PC-3 (cell line): ENCODE measurements at regions not wholly inside any gene's neighbourhood (a gene's known extent, or its start where the extent isn't known, plus 50 kb on each side); places are given as distances from the start of the nearest gene placed in this dataset.

Experiments used
- ATAC-seq: fragments of 200-7000 bp; cut with Tn5 transposase; 2 replicates; pipeline ENCODE4 v1.9.1; 2020; ENCODE audit warnings: mild to moderate bottlenecking, moderate library complexity
- BruUV-seq: library from RNA; stranded (reverse); fragments of 400-500 nt; replicated peaks from 2 replicates; lab custom pipeline; 2021; lab: Mats Ljungman, UMichigan
- CTCF ChIA-PET: fragments of 300-600 bp; sonication (Branson Sonifier 250); formaldehyde crosslinking; loops from one replicate; lab custom pipeline; 2022; ENCODE audit warnings: antibody characterized with exemption; lab: Charles Lee
- POLR2A ChIA-PET: fragments of 300-600 bp; sonication (Branson Sonifier 250); formaldehyde crosslinking; loops from one replicate; lab custom pipeline; 2022; ENCODE audit warnings: antibody characterized with exemption; ENCODE audit not compliant: unreplicated experiment; lab: Charles Lee
- DNase-seq: peaks from one replicate; pipeline ENCODE4 v3.0.0-alpha.2; 2015
- H2AFZ ChIP-seq: fragments of 300-600 bp; sonication (generic); 2 replicates; pipeline ENCODE4 v1.6.0; 2016; ENCODE audit warnings: antibody characterized with exemption, low read length
- H3F3A ChIP-seq: fragments of 300-600 bp; sonication (generic); one replicate; pipeline ENCODE4 v1.6.0; 2017; ENCODE audit warnings: antibody characterized with exemption, low read length, control low read depth, mild to moderate bottlenecking; ENCODE audit not compliant: unreplicated experiment
- H3K27ac ChIP-seq: fragments of 300-600 bp; sonication (generic); 2 replicates; pipeline ENCODE4 v1.5.1; 2016; ENCODE audit warnings: mild to moderate bottlenecking, low read length
- H3K27me3 ChIP-seq: fragments of 300-600 bp; sonication (generic); 2 replicates; pipeline ENCODE4 v1.6.1; 2016; ENCODE audit warnings: low read length, mixed read lengths
- H3K36me3 ChIP-seq: fragments of 300-600 bp; sonication (generic); 2 replicates; pipeline ENCODE4 v1.6.1; 2016; ENCODE audit warnings: low read depth, mixed run types, low read length, mixed read lengths
- H3K4me1 ChIP-seq: fragments of 300-600 bp; sonication (generic); 2 replicates; pipeline ENCODE4 v1.5.1; 2016; ENCODE audit warnings: low read length; ENCODE audit not compliant: insufficient read depth
- H3K4me2 ChIP-seq: fragments of 300-600 bp; sonication (generic); 2 replicates; pipeline ENCODE4 v1.6.0; 2016; ENCODE audit warnings: low read length
- H3K4me3 ChIP-seq: fragments of 300-600 bp; sonication (generic); 2 replicates; pipeline ENCODE4 v1.5.1; 2016; ENCODE audit warnings: mild to moderate bottlenecking, low read length, mixed read lengths
- H3K79me2 ChIP-seq: fragments of 300-600 bp; sonication (generic); 2 replicates; pipeline ENCODE4 v1.6.1; 2017; ENCODE audit warnings: low read length, mixed read lengths
- H3K9ac ChIP-seq: fragments of 300-600 bp; sonication (generic); 2 replicates; pipeline ENCODE4 v1.6.0; 2016; ENCODE audit warnings: mild to moderate bottlenecking, low read length
- H3K9me2 ChIP-seq: fragments of 300-600 bp; sonication (generic); replicated peaks from 2 replicates; pipeline ENCODE4 v1.6.1; 2016; ENCODE audit warnings: mixed run types, low read length, mixed read lengths
- H3K9me3 ChIP-seq: fragments of 300-600 bp; sonication (generic); 2 replicates; pipeline ENCODE4 v1.6.1; 2016; ENCODE audit warnings: low read length, mixed read lengths
- H4K20me1 ChIP-seq: fragments of 300-600 bp; sonication (generic); 2 replicates; pipeline ENCODE4 v1.6.1; 2016; ENCODE audit warnings: low read length, mixed read lengths
- EZH2 ChIP-seq: fragments of 300-600 bp; sonication (generic); IDR thresholded peaks from one replicate; pipeline ENCODE4 v1.6.1; 2017; ENCODE audit warnings: antibody characterized with exemption, mild to moderate bottlenecking, low read length; ENCODE audit not compliant: unreplicated experiment
- EZH2phosphoT487 ChIP-seq: fragments of 300-600 bp; sonication (generic); IDR thresholded peaks from 2 replicates; pipeline ENCODE4 v1.6.1; 2018; ENCODE audit warnings: mild to moderate bottlenecking, antibody characterized with exemption, low read length, borderline replicate concordance
- intact Hi-C: fragments of 100-400 bp; cut with micrococcal nuclease; formaldehyde crosslinking; loops from 2 replicates; pipeline ENCODE4 v1.9.0; 2023
- TF ChIP-seq, protein P1 (sequence below): fragments of 300-600 bp; sonication (generic); conservative IDR thresholded peaks from 2 replicates; pipeline ENCODE4 v1.5.1; 2017; ENCODE audit warnings: antibody characterized with exemption, low read depth, mild to moderate bottlenecking, low read length

DNA sequence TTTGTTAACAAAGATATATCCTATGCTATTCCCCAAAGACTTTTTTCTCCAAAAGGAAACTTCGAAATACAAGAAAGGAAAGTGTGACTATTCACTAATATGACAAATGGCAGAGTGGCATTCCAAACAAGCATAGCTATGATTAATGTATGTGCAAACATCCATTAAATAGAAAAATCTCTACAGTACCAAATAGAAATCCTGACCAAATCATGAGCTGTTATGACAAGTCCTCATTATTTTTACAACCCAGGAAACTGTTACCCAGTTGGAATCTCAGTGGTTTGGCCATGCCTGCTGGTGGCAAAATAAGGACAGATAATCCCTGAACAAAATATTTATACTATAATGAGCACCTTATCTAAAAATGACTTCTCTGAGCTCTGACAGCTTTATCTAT is 202.1 kb downstream of the SEC23A start:
- Histone ChIP-seq H4K20me1 (no peaks in the 10 kb centered on the region), H3K27ac (peak overlapping the region; percentile 18; the same call in 1 of the 2 replicates), H3F3A (no peaks in the 10 kb centered on the region), H3K9me3 (no peaks in the 10 kb centered on the region), H3K9me2 (no peaks in the 10 kb centered on the region), H3K4me1 (peaks cover 24% of the 10 kb centered on the region), H3K36me3 (no peaks in the 10 kb centered on the region), H3K4me2 (peak overlapping the region; percentile 41), H3K79me2 (no peaks in the 10 kb centered on the region), H3K27me3 (no peaks in the 10 kb centered on the region), H2AFZ (no peak overlapping the region), H3K9ac (no peak overlapping the region), H3K4me3 (no peak overlapping the region)
- TF ChIP-seq EZH2 = no peak
- TF ChIP-seq, protein P1, sequence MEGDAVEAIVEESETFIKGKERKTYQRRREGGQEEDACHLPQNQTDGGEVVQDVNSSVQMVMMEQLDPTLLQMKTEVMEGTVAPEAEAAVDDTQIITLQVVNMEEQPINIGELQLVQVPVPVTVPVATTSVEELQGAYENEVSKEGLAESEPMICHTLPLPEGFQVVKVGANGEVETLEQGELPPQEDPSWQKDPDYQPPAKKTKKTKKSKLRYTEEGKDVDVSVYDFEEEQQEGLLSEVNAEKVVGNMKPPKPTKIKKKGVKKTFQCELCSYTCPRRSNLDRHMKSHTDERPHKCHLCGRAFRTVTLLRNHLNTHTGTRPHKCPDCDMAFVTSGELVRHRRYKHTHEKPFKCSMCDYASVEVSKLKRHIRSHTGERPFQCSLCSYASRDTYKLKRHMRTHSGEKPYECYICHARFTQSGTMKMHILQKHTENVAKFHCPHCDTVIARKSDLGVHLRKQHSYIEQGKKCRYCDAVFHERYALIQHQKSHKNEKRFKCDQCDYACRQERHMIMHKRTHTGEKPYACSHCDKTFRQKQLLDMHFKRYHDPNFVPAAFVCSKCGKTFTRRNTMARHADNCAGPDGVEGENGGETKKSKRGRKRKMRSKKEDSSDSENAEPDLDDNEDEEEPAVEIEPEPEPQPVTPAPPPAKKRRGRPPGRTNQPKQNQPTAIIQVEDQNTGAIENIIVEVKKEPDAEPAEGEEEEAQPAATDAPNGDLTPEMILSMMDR = no peak
- ATAC-seq (peak; percentile 97), DNase-seq (peak; percentile 82)
- intact Hi-C loops = loop anchor here (1.0 kb wide), 1 partner anchor 50 kb away; no protein-coding TSS in a partner anchor
- POLR2A ChIA-PET = interaction anchor here (0.5 to 0.6 kb wide), 2 partner anchors 50 to 368 kb away, joined by 4 to 5 read pairs; no protein-coding TSS in a partner anchor
- BruUV-seq = no TSS peak
- CTCF ChIA-PET = interaction anchor here (0.6 kb wide), 1 partner anchor 1703 kb away, joined by 4 read pairs; no protein-coding TSS in a partner anchor

DNA sequence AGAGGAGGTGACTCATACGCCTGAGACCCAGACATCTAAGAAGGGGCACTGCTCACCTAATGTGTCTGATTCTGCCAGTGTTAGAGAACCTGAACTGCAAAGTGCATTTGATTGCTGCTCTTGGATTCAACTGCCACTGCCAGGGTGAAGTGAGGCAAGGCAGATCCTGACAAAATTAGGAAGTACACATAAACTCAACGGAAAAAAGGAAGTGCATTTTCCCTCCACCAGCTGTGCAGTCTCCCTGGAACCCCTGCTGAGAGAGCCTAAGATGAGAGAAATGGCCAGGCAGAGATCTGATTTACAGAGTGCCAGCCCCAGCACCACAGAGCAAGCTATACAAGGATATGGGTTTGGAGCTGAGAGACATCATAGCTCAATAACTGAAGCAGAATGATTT is 215.3 kb downstream of the SEC23A start:
- H3K79me2 ChIP-seq = no peaks in the 10 kb centered on the region
- intact Hi-C loops = no loop called here
- ATAC-seq (no peak), DNase-seq (no peak)
- H3K9me3 ChIP-seq = no peaks in the 10 kb centered on the region
- no peak overlapping the region for H3K4me3 ChIP-seq
- H3K9me2 ChIP-seq = no peaks in the 10 kb centered on the region
- peaks cover 14% of the 10 kb centered on the region; the same call in 1 of the 2 replicates for H3K27me3 ChIP-seq
- H3K27ac ChIP-seq = no peak overlapping the region
- H3K4me1 ChIP-seq = peaks cover 3% of the 10 kb centered on the region; the same call in 1 of the 2 replicates
- TF ChIP-seq, protein P1 = no peak
- TF ChIP-seq EZH2phosphoT487 = no peak
- TF ChIP-seq EZH2 = no peak
- H3K36me3 ChIP-seq = no peaks in the 10 kb centered on the region
- no peak overlapping the region for H2AFZ ChIP-seq
- H3K4me2 ChIP-seq = no peak overlapping the region
- POLR2A ChIA-PET = no interaction called here
- no peaks in the 10 kb centered on the region for H4K20me1 ChIP-seq
- CTCF ChIA-PET = no interaction called here
- no TSS peak for BruUV-seq
- no peak overlapping the region for H3K9ac ChIP-seq
- no peaks in the 10 kb centered on the region for H3F3A ChIP-seq

DNA sequence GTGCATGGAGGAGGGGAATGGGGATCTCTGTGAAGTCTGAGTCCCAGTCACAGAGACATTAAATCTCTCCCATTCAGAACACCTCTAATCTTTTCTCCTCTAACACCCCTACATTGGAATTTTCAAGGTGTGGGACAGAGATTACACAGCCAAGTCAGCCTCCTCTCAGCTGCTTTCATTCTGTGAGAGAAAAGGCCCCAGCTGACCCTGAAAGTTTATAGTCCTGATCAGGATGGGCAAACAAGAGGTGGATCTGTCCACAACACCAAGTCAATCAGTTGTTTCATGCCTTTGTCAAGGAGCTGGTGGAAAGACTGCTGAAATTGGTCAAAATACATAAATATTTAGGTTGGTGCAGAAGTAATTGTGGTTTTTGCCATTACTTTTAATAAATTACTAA is 218.9 kb downstream of the SEC23A start:
- Histone ChIP-seq H2AFZ (no peak overlapping the region), H3K27me3 (peaks cover 6% of the 10 kb centered on the region; the same call in 1 of the 2 replicates), H3K4me2 (no peak overlapping the region), H3K4me3 (no peak overlapping the region), H3K27ac (no peak overlapping the region), H3K79me2 (no peaks in the 10 kb centered on the region), H3K9me3 (no peaks in the 10 kb centered on the region), H3K36me3 (no peaks in the 10 kb centered on the region), H3F3A (no peaks in the 10 kb centered on the region), H4K20me1 (no peaks in the 10 kb centered on the region), H3K9ac (no peak overlapping the region), H3K4me1 (peaks cover 3% of the 10 kb centered on the region; the same call in 1 of the 2 replicates), H3K9me2 (no peaks in the 10 kb centered on the region)
- no peak for TF ChIP-seq EZH2phosphoT487
- TF ChIP-seq EZH2 = no peak
- TF ChIP-seq, protein P1 = no peak
- ChIA-PET CTCF (no interaction called here), POLR2A (no interaction called here)
- intact Hi-C loops = no loop called here
- no TSS peak for BruUV-seq
- DNase-seq = no peak
- ATAC-seq = no peak
